ENCODE measurements at regions not wholly inside any gene's neighbourhood (a gene's known extent, or its start where the extent isn't known, plus 50 kb on each side); places are given as distances from the start of the nearest gene placed in this dataset.

DNA sequence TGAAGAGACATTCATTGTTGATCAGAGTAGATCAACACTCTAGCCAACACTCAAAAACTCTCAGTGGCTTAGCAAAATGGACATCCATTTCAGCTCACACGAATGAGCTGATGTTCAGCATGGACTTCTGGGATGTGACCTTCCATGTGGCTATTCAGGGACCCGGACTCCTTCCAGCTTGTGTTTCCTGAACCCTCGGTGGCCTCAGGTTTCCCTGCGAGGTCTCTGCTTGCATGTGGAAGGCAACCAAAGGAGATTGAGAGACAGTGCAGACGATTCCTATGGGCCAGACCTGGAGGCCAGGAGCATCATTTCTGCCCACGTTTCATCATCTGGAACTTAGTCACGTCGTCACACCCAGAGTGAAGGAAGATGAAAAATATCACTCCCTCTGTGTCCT lies 1137.4 kb downstream of the TBC1D22A start:
- Histone ChIP-seq H3K4me3 (ENCODE audit: low read length in 2 of 2) (no peak overlapping the region), H3K9ac (ENCODE audit: low read length in 2 of 2) (no peak overlapping the region), H3K27ac (ENCODE audit: low read length) (no peak overlapping the region), H3K27me3 (ENCODE audit: control insufficient read depth in 1 of 2, insufficient read depth in 2 of 2, low read length in 2 of 2) (no peaks in the 10 kb centered on the region), H3K4me1 (ENCODE audit: control insufficient read depth, insufficient read depth, low read length) (no peaks in the 10 kb centered on the region), H3K36me3 (ENCODE audit: control insufficient read depth in 2 of 2, insufficient read depth in 2 of 2, low read length in 2 of 2) (no peaks in the 10 kb centered on the region), H3K9me3 (ENCODE audit: control insufficient read depth in 2 of 2, low read length in 2 of 2) (peaks cover 0 to 3% of the 10 kb centered on the region in 2 donors)

- Histone ChIP-seq H3K27ac (ENCODE audit: low read length) (no peak overlapping the region), H3K4me3 (ENCODE audit: low read length in 2 of 2) (no peak overlapping the region), H3K4me1 (ENCODE audit: control insufficient read depth, insufficient read depth, low read length) (no peaks in the 10 kb centered on the region), H3K9ac (ENCODE audit: low read length in 2 of 2) (no peak overlapping the region), H3K27me3 (ENCODE audit: control insufficient read depth in 1 of 2, insufficient read depth in 2 of 2, low read length in 2 of 2) (no peaks in the 10 kb centered on the region), H3K9me3 (ENCODE audit: control insufficient read depth in 2 of 2, low read length in 2 of 2) (peaks cover 0 to 3% of the 10 kb centered on the region in 2 donors), H3K36me3 (ENCODE audit: control insufficient read depth in 2 of 2, insufficient read depth in 2 of 2, low read length in 2 of 2) (no peaks in the 10 kb centered on the region)
Observed at GRCh38 chr22:47898946-47899345, 1136.5 kb downstream of the TBC1D22A start.

DNA sequence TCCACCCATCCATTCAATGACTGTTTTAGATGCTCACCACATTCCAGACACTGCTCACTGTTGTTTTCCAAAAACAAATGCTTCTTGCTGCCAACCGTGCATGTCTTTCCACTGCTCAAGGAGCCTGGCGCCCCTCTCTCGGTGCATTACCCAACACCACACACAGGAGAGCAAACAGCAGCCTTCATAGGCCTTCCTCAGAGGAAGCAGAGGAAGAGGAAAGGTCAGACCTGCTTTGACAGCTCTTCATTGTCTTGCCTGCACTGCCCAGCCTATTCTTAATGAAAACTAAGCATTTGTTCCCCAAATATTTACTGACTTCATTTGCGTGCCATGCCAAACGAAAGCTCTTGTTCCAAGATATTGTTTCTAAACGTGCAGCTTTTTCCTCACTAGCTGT lies 1129.2 kb downstream of the TBC1D22A start:
- no peaks in the 10 kb centered on the region for H3K4me1 ChIP-seq (ENCODE audit: control insufficient read depth, insufficient read depth, low read length)
- no peak overlapping the region for H3K27ac ChIP-seq (ENCODE audit: low read length)
- H3K9me3 ChIP-seq (ENCODE audit: control insufficient read depth in 2 of 2, low read length in 2 of 2), result peaks cover 0 to 3% of the 10 kb centered on the region in 2 donors
- H3K36me3 ChIP-seq (ENCODE audit: control insufficient read depth in 2 of 2, insufficient read depth in 2 of 2, low read length in 2 of 2), result no peaks in the 10 kb centered on the region
- H3K27me3 ChIP-seq (ENCODE audit: control insufficient read depth in 1 of 2, insufficient read depth in 2 of 2, low read length in 2 of 2), result peaks cover 0 to 2% of the 10 kb centered on the region in 2 donors
- no peak overlapping the region for H3K9ac ChIP-seq (ENCODE audit: low read length in 2 of 2)
- H3K4me3 ChIP-seq (ENCODE audit: low read length in 2 of 2), result no peak overlapping the region

DNA sequence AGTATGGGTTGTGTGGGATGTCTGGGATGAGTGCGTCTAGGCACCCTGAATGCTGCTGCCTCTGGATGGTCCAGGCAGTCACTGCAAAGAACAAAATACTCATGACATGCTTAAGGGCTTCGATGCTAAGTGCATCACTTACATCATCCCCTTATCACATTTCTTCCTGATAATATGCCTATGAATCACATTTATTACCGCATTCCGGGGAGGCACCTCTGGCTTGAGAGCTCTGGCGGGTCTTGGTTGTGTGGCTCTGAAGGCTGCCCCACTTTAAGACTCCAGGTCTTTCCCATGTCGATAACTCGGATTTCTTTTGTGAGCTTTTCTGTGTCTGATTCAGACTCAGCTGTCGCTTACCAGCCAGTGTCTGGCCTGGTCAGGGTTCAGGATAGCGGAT lies 1126.4 kb downstream of the TBC1D22A start:
- H3K9ac ChIP-seq (ENCODE audit: low read length in 2 of 2), result no peak overlapping the region
- no peak overlapping the region for H3K27ac ChIP-seq (ENCODE audit: low read length)
- H3K27me3 ChIP-seq (ENCODE audit: control insufficient read depth in 1 of 2, insufficient read depth in 2 of 2, low read length in 2 of 2), result peaks cover 0 to 2% of the 10 kb centered on the region in 2 donors
- no peaks in the 10 kb centered on the region for H3K4me1 ChIP-seq (ENCODE audit: control insufficient read depth, insufficient read depth, low read length)
- H3K36me3 ChIP-seq (ENCODE audit: control insufficient read depth in 2 of 2, insufficient read depth in 2 of 2, low read length in 2 of 2), result no peaks in the 10 kb centered on the region
- peaks cover 0 to 2% of the 10 kb centered on the region in 2 donors for H3K9me3 ChIP-seq (ENCODE audit: control insufficient read depth in 2 of 2, low read length in 2 of 2)
- H3K4me3 ChIP-seq (ENCODE audit: low read length in 2 of 2), result no peak overlapping the region

- no peaks in the 10 kb centered on the region for H3K4me1 ChIP-seq (ENCODE audit: control insufficient read depth, insufficient read depth, low read length)
- H3K9ac ChIP-seq (ENCODE audit: low read length in 2 of 2), result no peak overlapping the region
- no peak overlapping the region for H3K4me3 ChIP-seq (ENCODE audit: low read length in 2 of 2)
- no peaks in the 10 kb centered on the region for H3K36me3 ChIP-seq (ENCODE audit: control insufficient read depth in 2 of 2, insufficient read depth in 2 of 2, low read length in 2 of 2)
- H3K9me3 ChIP-seq (ENCODE audit: control insufficient read depth in 2 of 2, low read length in 2 of 2), result no peaks in the 10 kb centered on the region
- H3K27ac ChIP-seq (ENCODE audit: low read length), result no peak overlapping the region
- H3K27me3 ChIP-seq (ENCODE audit: control insufficient read depth in 1 of 2, insufficient read depth in 2 of 2, low read length in 2 of 2), result no peaks in the 10 kb centered on the region
Observed at GRCh38 chr22:47884775-47885174, 1122.3 kb downstream of the TBC1D22A start.

GRCh38 chr22:47884200-47884599 lies 1121.8 kb downstream of the TBC1D22A start:
- Histone ChIP-seq H3K9me3 (ENCODE audit: control insufficient read depth in 2 of 2, low read length in 2 of 2) (no peaks in the 10 kb centered on the region), H3K27ac (ENCODE audit: low read length) (no peak overlapping the region), H3K27me3 (ENCODE audit: control insufficient read depth in 1 of 2, insufficient read depth in 2 of 2, low read length in 2 of 2) (peaks cover 0 to 2% of the 10 kb centered on the region in 2 donors), H3K4me3 (ENCODE audit: low read length in 2 of 2) (no peak overlapping the region), H3K4me1 (ENCODE audit: control insufficient read depth, insufficient read depth, low read length) (no peaks in the 10 kb centered on the region), H3K36me3 (ENCODE audit: control insufficient read depth in 2 of 2, insufficient read depth in 2 of 2, low read length in 2 of 2) (no peaks in the 10 kb centered on the region), H3K9ac (ENCODE audit: low read length in 2 of 2) (no peak overlapping the region)

DNA sequence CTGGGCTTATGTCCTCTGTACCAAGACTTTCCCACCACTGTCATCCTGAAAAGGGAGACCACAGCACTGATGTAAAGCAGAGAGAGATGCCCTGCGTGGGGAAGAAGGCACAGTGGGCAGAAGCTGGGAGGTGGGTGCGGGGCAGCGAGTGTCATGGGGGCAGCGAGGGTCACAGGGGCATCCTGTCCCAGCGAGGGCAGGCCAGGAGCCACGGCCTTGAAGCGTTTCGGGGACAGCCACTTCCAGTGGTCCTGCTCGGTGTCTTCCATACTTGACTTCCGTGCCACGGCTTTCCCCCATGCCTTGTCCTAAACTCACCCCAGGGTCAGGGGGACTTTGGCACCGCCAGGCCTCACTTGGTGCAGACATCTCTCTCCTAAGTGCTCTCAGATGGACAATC lies 1121.3 kb downstream of the TBC1D22A start:
- Histone ChIP-seq H3K4me3 (ENCODE audit: low read length in 2 of 2) (no peak overlapping the region), H3K4me1 (ENCODE audit: control insufficient read depth, insufficient read depth, low read length) (no peaks in the 10 kb centered on the region), H3K27me3 (ENCODE audit: control insufficient read depth in 1 of 2, insufficient read depth in 2 of 2, low read length in 2 of 2) (peaks cover 0 to 2% of the 10 kb centered on the region in 2 donors), H3K9ac (ENCODE audit: low read length in 2 of 2) (no peak overlapping the region), H3K36me3 (ENCODE audit: control insufficient read depth in 2 of 2, insufficient read depth in 2 of 2, low read length in 2 of 2) (no peaks in the 10 kb centered on the region), H3K27ac (ENCODE audit: low read length) (no peak overlapping the region), H3K9me3 (ENCODE audit: control insufficient read depth in 2 of 2, low read length in 2 of 2) (no peaks in the 10 kb centered on the region)

DNA sequence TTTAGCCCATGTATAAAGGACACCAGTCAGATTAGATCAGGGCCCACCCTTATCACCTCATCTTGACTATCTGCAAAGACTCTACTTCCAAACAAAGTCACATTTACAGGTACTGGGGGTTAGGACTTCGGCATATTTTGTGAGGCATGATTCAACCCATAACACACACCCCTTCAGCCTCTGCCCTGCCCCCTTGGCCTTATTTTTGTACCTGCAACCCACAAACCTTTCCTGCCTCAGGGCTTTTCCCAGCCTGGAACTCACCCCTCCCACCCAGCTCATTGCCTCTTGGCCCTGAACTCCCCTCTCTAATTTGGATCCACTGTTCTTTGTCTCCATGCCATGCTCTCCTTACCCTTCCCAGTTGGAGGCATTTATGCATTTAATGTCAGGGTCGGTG lies 1116.9 kb downstream of the TBC1D22A start:
- Histone ChIP-seq H3K4me3 (ENCODE audit: low read length in 2 of 2) (no peak overlapping the region), H3K27ac (ENCODE audit: low read length) (no peak overlapping the region), H3K9ac (ENCODE audit: low read length in 2 of 2) (no peak overlapping the region), H3K9me3 (ENCODE audit: control insufficient read depth in 2 of 2, low read length in 2 of 2) (no peaks in the 10 kb centered on the region), H3K4me1 (ENCODE audit: control insufficient read depth, insufficient read depth, low read length) (no peaks in the 10 kb centered on the region), H3K27me3 (ENCODE audit: control insufficient read depth in 1 of 2, insufficient read depth in 2 of 2, low read length in 2 of 2) (peaks cover 0 to 2% of the 10 kb centered on the region in 2 donors), H3K36me3 (ENCODE audit: control insufficient read depth in 2 of 2, insufficient read depth in 2 of 2, low read length in 2 of 2) (no peaks in the 10 kb centered on the region)

- H3K27me3 ChIP-seq (ENCODE audit: control insufficient read depth in 1 of 2, insufficient read depth in 2 of 2, low read length in 2 of 2), result peaks cover 0 to 2% of the 10 kb centered on the region in 2 donors
- no peak overlapping the region for H3K9ac ChIP-seq (ENCODE audit: low read length in 2 of 2)
- H3K4me3 ChIP-seq (ENCODE audit: low read length in 2 of 2), result no peak overlapping the region
- H3K4me1 ChIP-seq (ENCODE audit: control insufficient read depth, insufficient read depth, low read length), result no peaks in the 10 kb centered on the region
- no peaks in the 10 kb centered on the region for H3K36me3 ChIP-seq (ENCODE audit: control insufficient read depth in 2 of 2, insufficient read depth in 2 of 2, low read length in 2 of 2)
- H3K27ac ChIP-seq (ENCODE audit: low read length), result no peak overlapping the region
- H3K9me3 ChIP-seq (ENCODE audit: control insufficient read depth in 2 of 2, low read length in 2 of 2), result no peaks in the 10 kb centered on the region
Observed at GRCh38 chr22:47878460-47878859, 1116.0 kb downstream of the TBC1D22A start.

DNA sequence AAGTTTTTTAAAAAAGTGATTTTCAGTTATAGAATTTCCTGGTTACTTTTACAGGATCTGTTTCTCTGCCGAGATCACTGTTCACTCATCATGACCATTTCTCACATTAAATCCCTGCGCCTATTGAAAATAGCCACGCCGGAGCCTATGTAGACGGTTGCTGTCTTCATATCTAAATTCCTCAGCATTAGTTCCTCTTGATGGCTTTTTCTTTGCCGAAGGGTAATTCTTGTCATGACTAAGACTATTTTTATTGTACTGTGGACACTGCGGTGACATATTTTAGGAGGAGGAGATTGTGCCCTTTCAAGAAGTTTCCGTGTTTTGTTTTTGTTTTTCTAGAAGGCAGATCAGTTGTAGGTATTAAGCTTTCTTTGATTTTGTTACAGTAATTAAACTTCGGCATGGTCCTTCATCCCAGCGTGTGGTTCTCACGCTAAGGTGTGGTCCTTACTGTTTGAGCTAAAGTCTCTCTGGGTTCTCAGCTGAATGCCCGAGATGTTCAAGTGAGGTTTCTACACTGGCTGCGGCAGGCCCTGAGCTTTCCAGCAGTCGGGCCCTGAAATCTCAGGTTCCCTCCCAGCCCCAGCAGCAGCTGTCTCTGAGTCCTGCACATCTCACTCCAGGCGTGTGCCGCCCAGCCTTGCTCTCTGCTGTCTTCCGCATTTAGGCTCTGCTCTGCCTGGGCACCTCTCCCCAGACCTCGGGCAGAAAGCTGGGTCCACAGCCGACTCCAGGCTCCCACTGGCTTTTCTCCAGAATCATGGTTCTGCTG lies 1110.5 kb downstream of the TBC1D22A start:
- no peaks in the 10 kb centered on the region for H3K4me1 ChIP-seq (ENCODE audit: control insufficient read depth, insufficient read depth, low read length)
- H3K27ac ChIP-seq (ENCODE audit: low read length), result no peak overlapping the region
- no peak overlapping the region for H3K9ac ChIP-seq (ENCODE audit: low read length in 2 of 2)
- no peaks in the 10 kb centered on the region for H3K36me3 ChIP-seq (ENCODE audit: control insufficient read depth in 2 of 2, insufficient read depth in 2 of 2, low read length in 2 of 2)
- H3K4me3 ChIP-seq (ENCODE audit: low read length in 2 of 2), result no peak overlapping the region
- no peaks in the 10 kb centered on the region for H3K9me3 ChIP-seq (ENCODE audit: control insufficient read depth in 2 of 2, low read length in 2 of 2)
- H3K27me3 ChIP-seq (ENCODE audit: control insufficient read depth in 1 of 2, insufficient read depth in 2 of 2, low read length in 2 of 2), result no peaks in the 10 kb centered on the region

DNA sequence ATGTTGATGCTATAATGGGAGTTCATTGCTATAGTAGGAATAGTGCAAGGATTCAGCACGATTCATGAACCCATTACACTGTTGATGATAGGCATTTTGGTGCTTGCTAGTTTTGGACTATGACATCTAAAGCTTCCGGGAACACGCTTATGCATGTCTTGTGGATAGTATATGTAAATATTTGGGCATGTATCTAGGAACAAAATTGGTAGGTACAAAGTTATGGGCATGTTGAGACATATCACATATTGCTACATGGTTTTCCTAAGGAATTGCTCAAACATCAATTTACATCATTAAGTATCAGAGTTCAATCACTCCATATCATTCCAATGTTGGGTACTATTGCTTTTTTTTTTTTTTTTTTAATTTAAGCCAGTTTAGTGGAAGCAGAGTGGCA lies 1103.2 kb downstream of the TBC1D22A start:
- Histone ChIP-seq H3K4me1 (ENCODE audit: control insufficient read depth, insufficient read depth, low read length) (no peaks in the 10 kb centered on the region), H3K36me3 (ENCODE audit: control insufficient read depth in 2 of 2, insufficient read depth in 2 of 2, low read length in 2 of 2) (no peaks in the 10 kb centered on the region), H3K9ac (ENCODE audit: low read length in 2 of 2) (no peak overlapping the region), H3K27me3 (ENCODE audit: control insufficient read depth in 1 of 2, insufficient read depth in 2 of 2, low read length in 2 of 2) (no peaks in the 10 kb centered on the region), H3K9me3 (ENCODE audit: control insufficient read depth in 2 of 2, low read length in 2 of 2) (no peaks in the 10 kb centered on the region), H3K4me3 (ENCODE audit: low read length in 2 of 2) (no peak overlapping the region), H3K27ac (ENCODE audit: low read length) (no peak overlapping the region)

Data from stomach smooth muscle (tissue), 2 donors.